PC-9 (cell line): ENCODE measurements at regions not wholly inside any gene's neighbourhood (a gene's known extent, or its start where the extent isn't known, plus 50 kb on each side); places are given as distances from the start of the nearest gene placed in this dataset.

Experiments
- CTCF ChIP-seq: fragments of 200-600 bp; sonication (generic); conservative IDR thresholded peaks from 2 replicates; pipeline ENCODE4 v1.6.1; 2017; ENCODE audit warnings: mixed run types, antibody characterized with exemption, mild to moderate bottlenecking, moderate library complexity
- EZH2 ChIP-seq: fragments of 200-600 bp; sonication (generic); IDR thresholded peaks from 2 replicates; pipeline ENCODE4 v1.8.0; 2017; ENCODE audit warnings: antibody characterized with exemption, low read depth

- no peak for TF ChIP-seq CTCF
- TF ChIP-seq EZH2: no peak
Observed at GRCh38 chr9:78541868-78542443, 245.0 kb downstream of the PSAT1 start.
